ENCODE measurements at regions not wholly inside any gene's neighbourhood (a gene's known extent, or its start where the extent isn't known, plus 50 kb on each side); places are given as distances from the start of the nearest gene placed in this dataset.

- H4K91ac ChIP-seq (ENCODE audit: insufficient read length, low read depth, low read length): no peak overlapping the region
- no peak overlapping the region for H4K5ac ChIP-seq (ENCODE audit: insufficient read length, low read depth, low read length)
- no peak overlapping the region for H3K14ac ChIP-seq (ENCODE audit: insufficient read depth, low read length)
- no peak overlapping the region for H3K23ac ChIP-seq (ENCODE audit: insufficient read length, low read depth, low read length)
- no peak overlapping the region for H2AFZ ChIP-seq (ENCODE audit: low read length)
- no peaks in the 10 kb centered on the region for H3K23me2 ChIP-seq (ENCODE audit: insufficient read length, low read depth, low read length, poor library complexity, severe bottlenecking)
- H2BK120ac ChIP-seq (ENCODE audit: low read depth, low read length, poor library complexity, severe bottlenecking): no peak overlapping the region
- H3K18ac ChIP-seq (ENCODE audit: insufficient read length, low read depth, low read length): no peak overlapping the region
- no peak overlapping the region for H4K8ac ChIP-seq (replicated peaks; ENCODE audit: insufficient read length, low read depth, low read length)
- H3K4me1 Mint-ChIP-seq: no peaks in the 10 kb centered on the region
- no peak for TF ChIP-seq CTCF (conservative IDR thresholded peaks at IDR 0.05)
- no peak overlapping the region for H3T11ph ChIP-seq (ENCODE audit: low read length)
- H3K27ac ChIP-seq (ENCODE audit: insufficient read length, low read depth, low read length): no peak overlapping the region
- H3K4me2 ChIP-seq (ENCODE audit: insufficient read depth, insufficient read length, low read length): no peak overlapping the region
- no peak overlapping the region for H2AK5ac ChIP-seq (ENCODE audit: insufficient read length, low read length)
- peaks cover 3 to 7% of the 10 kb centered on the region in 2 experiments; a peak in 4 of 5 replicates for H3K9me3 Mint-ChIP-seq
- H3K9ac ChIP-seq (ENCODE audit: extremely low read depth, insufficient read length, low read length): no peak overlapping the region
- no peak overlapping the region for H3K4me3 Mint-ChIP-seq
- no peak overlapping the region for H3K27ac Mint-ChIP-seq
- H3K27me3 Mint-ChIP-seq (ENCODE audit: low read depth): no peaks in the 10 kb centered on the region
- H3K9me3 ChIP-seq (ENCODE audit: control insufficient read depth, low read depth, low read length): no peaks in the 10 kb centered on the region
- no peak overlapping the region for H2BK12ac ChIP-seq (ENCODE audit: insufficient read length, low read depth, low read length)
- no peak for DNase-seq
- H2BK5ac ChIP-seq (ENCODE audit: insufficient read length, low read length): no peak overlapping the region
- H3K4me1 ChIP-seq (ENCODE audit: insufficient read depth, low read length): no peaks in the 10 kb centered on the region
- no peaks in the 10 kb centered on the region for H3K79me1 ChIP-seq (ENCODE audit: insufficient read depth, low read depth, low read length, poor library complexity, severe bottlenecking)
- H2BK15ac ChIP-seq (ENCODE audit: low read depth, low read length): no peak overlapping the region
- no peak overlapping the region for H3K56ac ChIP-seq (ENCODE audit: insufficient read length, low read depth, low read length)
- H3K27me3 ChIP-seq (ENCODE audit: insufficient read depth, low read length): no peaks in the 10 kb centered on the region
- no peak overlapping the region for H2BK20ac ChIP-seq (ENCODE audit: low read depth, low read length, poor library complexity, severe bottlenecking)
- no peaks in the 10 kb centered on the region for H4K20me1 ChIP-seq (ENCODE audit: control insufficient read depth, insufficient read depth, insufficient read length)
- no peaks in the 10 kb centered on the region for H3K79me2 ChIP-seq (ENCODE audit: insufficient read depth, low read length)
- peaks cover 0 to 16% (median 0%) of the 10 kb centered on the region in 3 experiments; a peak in 3 of 7 replicates for H3K36me3 Mint-ChIP-seq (ENCODE audit: insufficient read depth in 1 of 3, low read depth in 3 of 3)
- H3K4ac ChIP-seq (ENCODE audit: low read depth, low read length): no peak overlapping the region
Measured at GRCh38 chr12:71335963-71336257, 103.7 kb upstream of the LGR5 start.
